HG02840 (cell line): ENCODE measurements at regions not wholly inside any gene's neighbourhood (a gene's known extent, or its start where the extent isn't known, plus 50 kb on each side); places are given as distances from the start of the nearest gene placed in this dataset.
"Not testable (repeated sequence)": the region's sequence is repeated elsewhere in the genome, so short reads cannot be mapped to it uniquely, and the experiment has no call there.

ENCODE experiments used
- ATAC-seq: cut with Tn5 transposase; IDR thresholded peaks from one replicate; pipeline ENCODE4 v1.9.1; 2021; ENCODE audit warnings: mild to moderate bottlenecking, moderate library complexity, moderate number of reproducible peaks; ENCODE audit not compliant: unreplicated experiment, low FRiP score

DNA sequence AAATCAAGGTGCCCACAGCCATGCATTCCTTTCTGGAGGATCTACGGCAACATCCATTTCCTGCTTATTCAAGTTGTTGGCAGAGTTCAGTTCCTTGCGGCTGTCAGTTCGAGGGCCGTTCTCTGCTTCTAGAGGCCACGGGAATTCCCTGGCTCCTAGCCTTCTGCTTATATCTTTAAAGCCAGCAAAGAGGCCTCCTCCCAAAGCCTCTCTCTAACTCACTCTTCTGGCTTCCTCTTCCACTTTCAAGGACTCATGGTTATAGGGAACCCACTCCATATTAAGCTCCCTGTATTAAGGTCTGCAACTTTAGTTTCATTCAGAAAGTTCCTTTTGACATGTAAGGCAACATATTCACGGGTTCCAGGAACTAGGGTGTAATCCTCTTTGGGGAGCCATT, 150.1 kb upstream of the RMP24 start:
- ATAC-seq, result no peak

DNA sequence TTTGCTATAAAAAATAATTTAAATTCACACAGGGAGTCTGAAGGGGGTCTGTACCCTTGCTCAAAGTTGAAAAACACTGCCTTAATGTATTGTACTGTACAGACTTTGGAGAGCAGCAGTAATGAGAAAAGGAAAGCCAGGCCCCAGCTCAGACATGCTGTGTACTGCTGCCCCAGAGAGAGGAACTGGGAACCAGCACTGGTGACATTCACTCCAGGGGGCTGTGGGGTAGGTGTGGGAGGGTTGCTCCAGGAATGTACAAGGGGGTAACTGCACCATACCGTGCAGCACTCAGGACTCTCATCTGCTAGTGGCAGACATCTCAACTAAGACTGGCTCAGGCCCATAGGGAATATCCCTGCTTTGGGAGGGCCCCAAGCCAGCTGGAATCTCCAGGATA, 146.0 kb upstream of the RMP24 start:
- no peak for ATAC-seq

DNA sequence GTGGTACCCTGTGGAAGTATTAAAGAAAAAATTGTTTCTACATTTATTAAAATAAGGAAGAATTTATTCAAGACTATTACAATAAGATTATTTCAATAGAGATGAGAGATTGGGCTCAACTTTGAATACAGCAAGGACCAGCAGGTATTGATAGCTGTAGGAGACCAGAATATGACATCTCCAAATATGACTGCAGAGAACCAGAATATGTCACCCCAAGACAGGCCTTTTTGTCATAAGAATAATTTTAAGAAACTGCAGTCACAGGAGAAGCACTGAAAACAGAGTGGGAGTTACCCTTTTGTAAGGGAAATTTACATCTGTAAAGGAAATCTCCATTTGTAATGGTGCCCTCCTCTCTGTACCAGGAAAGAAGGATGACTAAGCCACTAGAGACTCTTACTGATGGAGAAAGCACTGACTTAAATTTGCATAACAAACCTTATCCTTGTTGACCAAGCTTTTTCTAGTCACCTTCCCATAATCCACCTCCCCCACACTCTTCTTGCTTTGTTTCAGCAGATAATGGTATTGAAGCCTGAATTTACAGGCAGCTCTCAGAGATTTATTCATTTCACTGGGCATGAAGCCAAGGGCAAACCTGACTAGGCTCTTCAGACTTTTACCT, 145.1 kb upstream of the RMP24 start:
- ATAC-seq, result no peak

DNA sequence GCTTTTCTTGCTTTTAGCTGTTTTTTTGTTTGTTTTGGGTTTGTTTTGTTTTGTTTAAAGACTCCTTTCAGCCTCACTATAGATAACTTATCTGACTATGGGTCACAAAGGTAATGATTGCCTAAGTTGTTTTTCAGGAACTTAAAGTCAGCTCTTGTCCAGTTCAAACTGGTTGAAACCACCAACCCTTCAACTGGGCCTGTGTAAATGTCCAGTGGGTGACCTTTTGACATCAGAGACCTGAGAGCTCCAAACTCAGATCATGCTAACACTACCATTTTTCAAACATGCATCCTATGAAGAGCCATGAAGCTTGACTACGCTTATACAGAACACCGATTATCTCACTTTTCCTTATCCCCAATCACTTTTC, 144.6 kb upstream of the RMP24 start:
- no peak for ATAC-seq

DNA sequence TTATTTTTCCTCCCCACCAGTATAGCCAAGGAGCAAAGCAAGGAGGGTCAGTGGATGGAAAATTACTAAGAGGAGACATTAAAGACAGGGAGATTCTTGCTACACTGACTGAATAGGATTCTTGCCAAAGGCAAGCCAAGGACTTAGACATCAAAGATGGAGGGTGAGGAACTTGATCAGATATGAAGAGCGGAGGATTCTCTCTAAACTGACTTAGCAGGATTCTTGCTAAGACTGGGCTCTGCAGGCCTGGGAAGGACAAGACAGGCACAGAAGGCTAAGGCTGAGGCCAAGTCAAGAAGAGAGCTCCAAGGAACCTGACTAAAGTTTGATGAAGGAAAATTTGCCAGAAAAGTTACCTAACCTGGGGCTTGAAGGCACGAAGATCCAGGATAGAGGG, 143.9 kb upstream of the RMP24 start:
- ATAC-seq, result no peak

DNA sequence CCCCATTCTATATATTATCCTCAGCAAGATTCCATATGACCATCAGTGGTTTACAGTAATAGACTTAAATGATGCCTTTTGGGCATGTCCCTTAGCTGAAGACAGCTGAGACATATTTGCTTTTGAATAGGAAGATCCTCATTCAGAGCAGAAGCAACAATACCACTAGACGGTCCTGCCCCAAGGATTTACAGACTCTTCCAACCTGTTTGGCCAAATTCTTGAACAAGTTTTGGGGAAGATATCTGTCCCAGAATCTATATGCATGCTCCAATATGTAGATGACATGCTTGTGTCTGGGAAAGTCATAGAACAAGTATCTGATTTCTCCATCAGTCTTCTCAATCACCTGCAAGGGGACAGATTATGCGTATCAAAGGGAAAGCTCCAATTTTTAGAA, 137.1 kb upstream of the RMP24 start:
- ATAC-seq, result no peak

DNA sequence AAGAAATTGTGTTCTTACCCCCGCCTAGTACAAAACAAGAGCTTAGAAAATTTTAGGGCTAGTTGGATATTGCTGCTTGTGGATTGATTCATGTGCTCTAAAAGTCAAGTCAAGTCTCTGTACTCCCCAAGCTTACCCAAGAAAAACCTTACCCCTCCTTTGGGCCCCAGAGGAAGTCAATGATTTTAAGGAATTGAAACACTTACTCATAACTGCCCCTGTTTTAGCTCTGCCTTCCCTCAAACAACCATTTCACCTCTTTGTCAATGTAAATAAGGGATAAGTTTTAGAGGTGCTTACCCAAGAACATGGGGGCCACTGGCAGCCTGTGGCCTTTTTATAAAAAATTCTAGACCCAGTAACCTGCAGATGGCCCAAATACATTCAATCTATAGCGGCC, 136.6 kb upstream of the RMP24 start:
- peak; percentile 85 for ATAC-seq

DNA sequence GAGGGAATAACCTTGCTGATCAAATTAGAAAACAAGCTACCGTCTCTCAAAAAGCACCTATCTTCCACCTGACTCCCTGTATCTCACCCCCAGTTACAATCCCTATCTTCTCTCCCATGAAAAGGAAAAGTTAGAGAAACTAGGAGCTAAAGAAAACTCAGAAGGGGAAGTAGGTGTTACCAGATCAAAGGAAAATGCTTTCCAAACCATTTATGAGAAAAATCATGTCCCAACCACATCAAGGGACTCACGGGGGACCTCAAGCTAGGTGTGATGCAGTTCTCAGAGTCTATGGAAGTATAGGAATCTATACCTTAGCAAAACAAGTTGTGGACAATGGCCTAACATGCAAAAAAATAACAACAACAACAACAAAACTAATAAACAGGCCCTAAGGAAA, 135.5 kb upstream of the RMP24 start:
- ATAC-seq, result no peak

DNA sequence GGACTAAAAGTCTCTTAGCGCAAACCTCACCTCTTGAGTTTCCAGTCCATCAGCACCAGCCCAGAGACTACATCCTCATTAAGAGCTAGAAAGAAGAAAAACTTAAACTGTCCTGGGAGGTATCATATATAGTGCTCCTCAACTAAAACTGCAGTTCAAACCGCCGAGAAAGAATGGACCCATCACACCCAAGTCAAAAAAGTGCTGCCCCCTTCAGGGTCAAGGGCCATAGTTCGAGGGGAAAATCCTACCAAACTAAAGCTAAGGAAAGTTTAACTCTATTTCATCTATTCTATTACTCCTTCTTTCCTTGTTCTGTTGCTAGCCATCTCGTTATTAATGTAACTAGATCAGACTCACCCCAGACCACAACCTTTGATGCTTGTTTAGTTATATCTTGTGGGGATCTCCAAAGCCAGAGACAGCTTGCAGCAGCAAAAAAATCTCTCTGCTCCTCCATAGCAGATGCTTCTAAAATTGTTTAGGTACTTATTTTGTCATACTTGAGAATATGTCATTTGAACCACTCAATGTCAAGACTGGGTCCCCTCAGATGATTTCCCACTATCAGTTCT, 134.5 kb upstream of the RMP24 start:
- no peak for ATAC-seq

DNA sequence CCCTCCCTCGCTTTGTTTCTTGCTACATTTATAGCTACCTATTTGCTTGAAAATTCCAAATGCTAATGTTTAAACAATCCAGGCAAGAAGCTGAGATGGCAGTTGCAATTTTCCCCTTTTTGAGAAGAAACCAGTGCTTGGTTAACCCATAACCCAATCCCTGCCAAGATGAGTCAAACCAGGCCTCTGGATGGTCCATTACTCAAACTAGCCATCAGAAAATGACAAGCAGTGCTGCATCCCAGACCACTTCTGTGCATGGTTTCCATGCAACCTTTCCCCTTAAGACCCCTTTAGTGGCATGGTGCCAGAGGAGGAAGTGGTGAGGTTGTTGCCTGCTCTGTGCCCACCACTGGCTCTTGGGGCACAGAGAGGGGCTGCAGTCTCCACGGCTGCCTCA, 131.2 kb upstream of the RMP24 start:
- no peak for ATAC-seq

DNA sequence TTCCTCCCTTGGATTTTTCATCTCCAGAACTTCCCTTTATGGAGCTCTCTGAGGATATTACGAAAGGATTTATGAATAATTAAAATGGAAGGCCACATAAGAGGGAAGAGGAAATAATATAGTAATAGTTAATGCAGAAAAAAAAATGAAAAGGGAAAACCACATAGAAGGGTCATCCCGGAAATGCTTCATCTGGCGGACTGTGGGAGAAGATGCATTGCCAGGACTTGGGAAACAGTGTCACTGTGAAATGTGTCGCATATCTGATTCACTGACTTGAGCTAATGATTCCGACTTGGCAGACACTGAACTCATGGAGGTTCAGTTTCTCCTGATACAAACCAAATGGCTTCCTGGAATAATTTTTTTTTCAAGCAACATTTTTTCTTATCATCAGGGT, 129.9 kb upstream of the RMP24 start:
- ATAC-seq, result no peak

DNA sequence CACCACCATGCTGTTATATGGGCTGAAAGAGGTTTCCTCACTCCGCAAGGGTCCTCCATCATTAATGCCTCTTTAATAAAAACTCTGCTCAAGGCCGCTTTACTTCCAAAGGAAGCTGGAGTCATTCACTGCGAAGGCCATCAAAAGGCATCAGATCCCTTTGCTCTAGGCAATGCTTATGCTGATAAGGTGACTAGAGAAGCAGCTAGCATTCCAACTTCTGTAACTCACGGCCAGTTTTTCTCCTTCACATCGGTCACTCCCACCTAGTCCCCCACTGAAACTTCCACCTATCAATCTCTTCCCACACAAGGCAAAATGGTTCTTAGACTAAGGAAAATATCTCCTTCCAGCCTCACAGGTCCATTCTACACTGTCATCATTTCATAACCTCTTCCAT, 124.2 kb upstream of the RMP24 start:
- not testable (repeated sequence) for ATAC-seq

DNA sequence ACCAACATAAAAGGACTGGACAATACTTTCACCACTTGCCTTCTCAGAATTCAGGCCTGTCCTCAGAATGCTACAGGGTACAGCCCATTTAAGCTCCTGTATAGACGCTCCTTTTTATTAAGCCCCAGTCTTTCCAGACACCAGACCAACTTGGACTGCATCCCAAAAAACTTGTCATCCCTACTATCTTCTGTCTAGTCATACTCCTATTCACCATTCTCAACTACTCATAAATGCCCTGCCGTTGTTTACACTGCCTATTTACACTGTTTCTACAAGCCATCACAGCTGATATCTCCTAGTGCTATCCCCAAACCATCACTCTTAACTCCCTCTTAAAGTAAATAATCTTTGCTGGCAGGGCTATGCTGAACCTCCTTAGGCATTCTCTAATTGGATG, 123.2 kb upstream of the RMP24 start:
- not testable (repeated sequence) for ATAC-seq

DNA sequence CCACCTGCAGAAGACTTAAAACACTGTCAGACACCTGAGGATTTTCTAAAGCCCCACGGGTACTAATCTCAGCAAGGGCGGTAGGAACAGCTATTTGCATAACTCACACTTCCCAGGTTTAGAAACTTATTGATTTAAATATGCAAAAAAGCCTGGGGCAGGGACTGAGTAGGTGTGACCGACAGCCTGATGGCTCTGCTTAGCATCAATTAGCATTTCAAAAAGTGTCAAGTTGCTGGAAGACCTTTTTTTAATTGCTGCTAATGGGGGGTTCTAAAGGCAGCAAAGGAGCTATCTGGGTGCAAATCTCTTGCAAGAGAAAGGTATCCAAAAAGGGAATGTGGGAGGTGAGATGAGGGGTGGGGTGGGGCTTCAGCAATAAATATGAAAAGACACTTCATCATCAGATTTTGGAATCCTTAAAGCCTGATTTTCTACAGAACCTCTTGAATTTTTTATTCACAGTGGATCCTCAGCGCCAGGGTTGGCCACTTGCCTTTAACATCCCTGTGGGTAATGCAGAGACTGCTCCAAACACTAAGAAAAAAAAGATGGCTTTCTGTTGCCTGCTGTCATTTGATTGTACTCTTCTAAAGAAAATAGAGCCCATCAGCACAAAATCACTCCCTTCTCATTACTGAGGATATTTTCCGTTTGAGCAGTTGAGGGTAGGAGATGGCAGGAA, 121.1 kb upstream of the RMP24 start:
- ATAC-seq, result no peak

DNA sequence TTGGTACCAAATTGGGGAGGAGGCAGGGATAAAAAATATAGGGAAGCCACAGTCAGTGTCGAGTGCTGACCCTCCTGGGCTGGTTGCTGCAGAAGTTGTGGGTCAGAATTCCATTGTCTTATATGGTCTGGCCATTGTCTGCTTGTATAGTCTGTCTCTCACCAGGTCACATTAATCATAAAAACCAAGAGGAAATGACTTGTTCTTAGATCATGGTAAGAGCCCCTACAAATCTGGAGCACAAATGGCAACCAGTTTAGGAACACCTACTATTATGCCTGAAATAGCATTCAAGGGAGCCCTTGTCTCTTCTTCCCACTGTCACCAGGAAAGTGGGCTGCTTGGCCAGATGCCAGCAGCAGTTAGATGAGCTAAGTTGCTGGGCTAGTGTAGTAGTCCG, 119.7 kb upstream of the RMP24 start:
- no peak for ATAC-seq

DNA sequence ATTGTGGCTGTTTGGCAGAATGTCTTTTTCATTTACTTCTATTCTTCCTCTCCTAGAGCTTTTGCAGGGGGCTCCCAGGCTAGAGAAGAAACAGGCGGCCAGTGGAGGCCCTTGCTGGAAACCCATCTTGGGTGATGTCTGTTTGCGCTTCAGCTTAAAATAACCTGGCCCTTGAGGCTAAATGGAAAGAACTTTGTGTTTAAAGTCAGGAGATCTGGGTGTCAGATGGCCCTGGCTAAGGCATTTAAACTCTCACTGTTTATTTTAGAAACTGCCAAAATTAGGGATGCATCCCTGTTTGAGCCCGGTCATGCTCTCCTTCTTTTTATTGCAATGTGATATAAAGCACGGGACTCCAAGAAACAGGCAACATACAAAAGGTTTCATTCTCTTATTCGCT, 118.4 kb upstream of the RMP24 start:
- no peak for ATAC-seq

DNA sequence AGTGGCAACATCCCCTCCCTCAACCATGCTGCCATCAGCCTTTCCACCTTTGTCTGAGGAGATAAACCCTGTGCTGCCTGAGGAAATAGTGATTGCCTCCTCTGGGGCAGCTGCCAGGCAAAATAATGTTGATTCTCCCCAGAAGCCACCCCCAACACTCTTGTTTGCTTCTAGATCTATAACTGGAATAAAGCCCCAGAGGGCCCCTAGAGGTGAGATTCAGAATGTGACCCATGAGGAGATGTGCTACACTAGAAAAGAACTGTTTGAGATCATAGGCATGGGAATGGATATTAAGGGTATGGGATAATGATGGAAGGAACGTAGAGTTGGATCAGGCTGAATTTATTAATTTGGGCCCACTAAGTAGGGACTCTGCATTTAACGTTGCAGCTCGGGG, 116.3 kb upstream of the RMP24 start:
- no peak for ATAC-seq

DNA sequence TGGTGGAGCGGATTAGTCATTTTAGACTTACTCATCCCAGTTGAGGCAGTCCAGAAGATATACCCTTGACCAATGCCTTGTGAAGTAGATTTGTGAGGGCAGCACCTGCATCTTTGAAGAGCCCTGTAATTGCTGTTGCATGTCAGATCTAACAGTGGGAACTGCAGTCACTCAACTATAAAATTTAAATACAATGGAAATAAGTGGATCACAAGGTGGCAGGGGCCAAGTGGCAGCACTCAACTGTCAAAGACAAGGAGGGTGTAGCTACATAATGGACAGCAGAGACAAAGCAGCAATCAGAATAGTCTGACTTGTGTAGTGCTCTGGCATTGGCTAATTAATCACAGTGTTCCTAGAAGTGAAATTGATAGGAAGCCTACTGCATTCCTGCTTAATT, 115.8 kb upstream of the RMP24 start:
- ATAC-seq, result not testable (repeated sequence)

DNA sequence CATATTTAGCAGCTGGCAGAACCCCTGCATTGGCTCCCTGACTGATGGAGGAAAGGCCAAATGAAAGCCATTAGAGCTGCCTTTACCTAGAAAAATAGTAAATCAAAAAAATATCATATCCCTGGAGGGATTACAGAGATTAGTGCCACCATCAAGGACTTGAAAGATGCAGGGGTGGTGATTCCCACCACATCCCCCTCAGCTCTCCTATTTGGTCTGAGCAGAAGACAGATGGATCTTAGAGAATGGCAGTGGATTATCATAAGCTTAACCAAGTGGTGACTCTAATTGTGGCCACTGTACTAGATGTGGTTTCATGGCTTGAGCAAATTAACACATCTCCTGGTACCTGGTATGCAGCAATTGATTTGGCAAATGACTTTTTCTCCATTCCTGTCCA, 114.9 kb upstream of the RMP24 start:
- not testable (repeated sequence) for ATAC-seq

DNA sequence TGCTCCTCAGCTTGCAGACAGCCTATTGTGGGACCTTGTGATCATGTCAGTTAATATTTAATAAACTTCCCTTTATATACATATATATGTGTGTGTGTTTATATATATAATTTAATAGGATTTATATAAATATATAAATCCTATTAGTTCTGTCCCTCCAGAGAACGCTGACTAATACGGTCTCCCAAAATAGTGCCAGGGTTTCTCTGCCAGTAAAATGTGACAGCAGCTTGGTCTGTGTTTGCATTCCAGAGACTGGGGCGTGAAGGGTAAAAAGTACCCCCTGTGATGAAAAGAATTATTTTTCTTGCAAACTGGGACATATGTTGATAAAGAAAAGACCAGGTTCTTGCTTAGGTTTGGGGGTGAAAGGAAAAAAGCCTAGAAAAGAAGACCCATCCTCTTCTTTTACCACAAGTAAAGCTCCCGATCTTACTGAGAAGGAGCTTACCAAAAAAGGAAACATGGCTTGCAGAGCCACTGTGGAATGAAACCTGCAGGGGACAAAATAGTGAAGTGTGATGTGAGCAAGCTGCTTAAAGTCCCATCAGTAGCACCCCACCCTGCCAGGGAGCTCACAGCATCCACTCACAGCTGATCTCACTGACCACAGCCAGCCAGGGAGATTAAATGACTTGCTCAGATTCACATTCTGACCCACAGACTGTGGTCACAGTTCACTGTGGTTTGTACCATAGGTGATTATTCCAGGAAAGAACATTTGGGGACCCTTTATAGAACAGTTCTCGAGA, 110.9 kb upstream of the RMP24 start:
- ATAC-seq, result no peak

DNA sequence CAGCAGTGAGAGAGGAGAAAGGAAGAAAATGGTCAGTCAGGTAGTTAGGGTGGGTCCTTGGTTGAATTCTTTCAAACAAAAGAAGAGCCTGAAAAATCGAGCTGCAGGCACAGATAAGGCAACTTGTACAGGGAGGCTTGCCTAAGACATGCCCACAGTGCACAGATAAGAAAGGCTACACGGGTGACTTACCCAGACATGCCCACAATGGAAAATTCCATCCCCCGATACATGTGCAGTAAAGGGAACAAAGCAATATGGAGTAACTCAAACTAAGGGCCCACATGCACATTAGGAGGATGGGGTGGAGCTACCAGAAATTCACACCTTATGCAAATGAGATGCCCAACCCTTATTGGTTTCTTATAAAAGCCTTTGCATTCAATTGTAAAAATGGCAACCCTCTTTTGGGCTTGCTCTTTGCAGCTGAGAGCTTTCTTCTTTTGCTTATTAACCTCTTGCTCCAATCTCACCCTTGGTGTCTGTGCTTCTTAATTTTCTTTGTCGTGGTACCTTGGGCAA, 110.3 kb upstream of the RMP24 start:
- ATAC-seq, result no peak
